ENCODE measurements at regions not wholly inside any gene's neighbourhood (a gene's known extent, or its start where the extent isn't known, plus 50 kb on each side); places are given as distances from the start of the nearest gene placed in this dataset.

- H3K27ac ChIP-seq (ENCODE audit: low read depth in 1 of 2, low read length in 2 of 2), result no peak overlapping the region
- H3K36me3 ChIP-seq (ENCODE audit: insufficient read depth, low read length), result no peaks in the 10 kb centered on the region
- DNase-seq (no peak), ATAC-seq (ENCODE audit: poor library complexity) (no peak)
- CTCF ChIA-PET, result no interaction called here
- Mint-ChIP-seq H3K4me1 (ENCODE audit: low read depth) (no peaks in the 10 kb centered on the region), H3K27me3 (no peaks in the 10 kb centered on the region), H3K36me3 (ENCODE audit: low read depth) (no peaks in the 10 kb centered on the region), H3K27ac (no peak overlapping the region), H3K4me3 (no peak overlapping the region), H3K9me3 (no peaks in the 10 kb centered on the region)
- intact Hi-C loops (cut with DNase I, micrococcal nuclease), result no loop called here
- no peaks in the 10 kb centered on the region for H3K27me3 ChIP-seq (ENCODE audit: control insufficient read depth in 1 of 2, insufficient read depth in 2 of 2, low read length in 2 of 2)
- no peak overlapping the region for H3K4me3 ChIP-seq (ENCODE audit: low read length)
- TF ChIP-seq CTCF (IDR thresholded peaks at IDR 0.05), result no peak
- peaks cover 0 to 8% of the 10 kb centered on the region in 2 experiments for H3K9me3 ChIP-seq (ENCODE audit: control insufficient read depth in 1 of 2, insufficient read depth in 1 of 2, low read length in 2 of 2)
- POLR2A ChIA-PET, result no interaction called here
- H3K4me1 ChIP-seq (ENCODE audit: insufficient read depth, low read length), result no peaks in the 10 kb centered on the region
Observed at GRCh38 chr12:19799895-19800602, 360.8 kb downstream of the AEBP2 start.

- no peak for DNase-seq
- Mint-ChIP-seq H3K27ac (no peak overlapping the region), H3K27me3 (no peaks in the 10 kb centered on the region), H3K9me3 (no peaks in the 10 kb centered on the region), H3K36me3 (ENCODE audit: low read depth) (no peaks in the 10 kb centered on the region), H3K4me1 (ENCODE audit: low read depth) (no peaks in the 10 kb centered on the region), H3K4me3 (no peak overlapping the region)
- intact Hi-C loops (cut with DNase I, micrococcal nuclease), result no loop called here
- Histone ChIP-seq H3K9me3 (ENCODE audit: control insufficient read depth in 1 of 2, insufficient read depth in 1 of 2, low read length in 2 of 2) (peaks cover 0 to 8% of the 10 kb centered on the region in 2 experiments), H3K36me3 (ENCODE audit: insufficient read depth, low read length) (no peaks in the 10 kb centered on the region), H3K4me1 (ENCODE audit: insufficient read depth, low read length) (no peaks in the 10 kb centered on the region), H3K27me3 (ENCODE audit: control insufficient read depth in 1 of 2, insufficient read depth in 2 of 2, low read length in 2 of 2) (no peaks in the 10 kb centered on the region), H3K27ac (ENCODE audit: low read depth in 1 of 2, low read length in 2 of 2) (no peak overlapping the region), H3K4me3 (ENCODE audit: low read length) (no peak overlapping the region)
- ChIA-PET POLR2A (no interaction called here), CTCF (no interaction called here)
- no peak for ATAC-seq (ENCODE audit: poor library complexity)
- no peak for TF ChIP-seq CTCF (IDR thresholded peaks at IDR 0.05)
Observed at GRCh38 chr12:19800884-19801283, 361.6 kb downstream of the AEBP2 start.

GRCh38 chr12:19801941-19802340 lies 362.6 kb downstream of the AEBP2 start:
- Histone ChIP-seq H3K9me3 (ENCODE audit: control insufficient read depth in 1 of 2, insufficient read depth in 1 of 2, low read length in 2 of 2) (peaks cover 0 to 8% of the 10 kb centered on the region in 2 experiments), H3K27me3 (ENCODE audit: control insufficient read depth in 1 of 2, insufficient read depth in 2 of 2, low read length in 2 of 2) (no peaks in the 10 kb centered on the region), H3K4me3 (ENCODE audit: low read length) (no peak overlapping the region), H3K4me1 (ENCODE audit: insufficient read depth, low read length) (no peaks in the 10 kb centered on the region), H3K36me3 (ENCODE audit: insufficient read depth, low read length) (no peaks in the 10 kb centered on the region), H3K27ac (ENCODE audit: low read depth in 1 of 2, low read length in 2 of 2) (no peak overlapping the region)
- Mint-ChIP-seq H3K9me3 (no peaks in the 10 kb centered on the region), H3K27ac (no peak overlapping the region), H3K4me1 (ENCODE audit: low read depth) (no peaks in the 10 kb centered on the region), H3K27me3 (no peaks in the 10 kb centered on the region), H3K36me3 (ENCODE audit: low read depth) (no peaks in the 10 kb centered on the region), H3K4me3 (no peak overlapping the region)
- ChIA-PET POLR2A (no interaction called here), CTCF (no interaction called here)
- ATAC-seq (ENCODE audit: poor library complexity) (no peak), DNase-seq (no peak)
- no peak for TF ChIP-seq CTCF (IDR thresholded peaks at IDR 0.05)
- intact Hi-C loops (cut with DNase I, micrococcal nuclease), result no loop called here

All from CD4-positive, alpha-beta T cell (primary cell).